Astrocyte (in vitro differentiated cells and primary cell): ENCODE measurements at regions not wholly inside any gene's neighbourhood (a gene's known extent, or its start where the extent isn't known, plus 50 kb on each side); places are given as distances from the start of the nearest gene placed in this dataset.
"Not testable (repeated sequence)": the region's sequence is repeated elsewhere in the genome, so short reads cannot be mapped to it uniquely, and the experiment has no call there.

Source experiments
- DNase-seq: peaks from one replicate; pipeline ENCODE4 v3.0.0-alpha.2; 2010; ENCODE audit warnings: low read depth
- FAIRE-seq: peaks from 2 replicates; lab custom pipeline; 2011; peaks lifted over from hg19 to GRCh38; lab: Jason Lieb, UNC
- H2AFZ ChIP-seq: 2 replicates; pipeline ENCODE4 v1.6.0; 2012; ENCODE audit warnings: low read depth, low read length, inconsistent platforms
- H3K27ac ChIP-seq: 2 replicates; pipeline ENCODE4 v1.5.1; 2011; ENCODE audit warnings: low read depth, low read length, inconsistent platforms
- H3K27me3 ChIP-seq: 2 replicates; pipeline ENCODE4 v1.6.0; 2011; ENCODE audit warnings: low read length, inconsistent platforms; ENCODE audit not compliant: insufficient read depth
- H3K36me3 ChIP-seq: 2 replicates; pipeline ENCODE4 v1.5.1; 2011; ENCODE audit warnings: low read length, inconsistent platforms; ENCODE audit not compliant: insufficient read depth
- H3K4me1 ChIP-seq: 2 replicates; pipeline ENCODE4 v1.5.1; 2011; ENCODE audit warnings: low read length, inconsistent platforms; ENCODE audit not compliant: insufficient read depth
- H3K4me2 ChIP-seq: 2 replicates; pipeline ENCODE4 v1.6.0; 2012; ENCODE audit warnings: low read length, inconsistent platforms
- H3K4me3 ChIP-seq: 2 replicates; pipeline ENCODE4 v1.5.1; 2011; ENCODE audit warnings: low read depth, mild to moderate bottlenecking, low read length, inconsistent platforms; ENCODE audit not compliant: insufficient read depth
- H3K79me2 ChIP-seq: 2 replicates; pipeline ENCODE4 v1.6.0; 2012; ENCODE audit warnings: mild to moderate bottlenecking, low read length, inconsistent platforms; ENCODE audit not compliant: insufficient read depth
- H3K9ac ChIP-seq: 2 replicates; pipeline ENCODE4 v1.6.0; 2012; ENCODE audit warnings: mild to moderate bottlenecking, low read length, inconsistent platforms
- H3K9me3 ChIP-seq: 2 replicates; pipeline ENCODE4 v1.5.1; 2012; ENCODE audit warnings: low read depth, mild to moderate bottlenecking, low read length, inconsistent platforms; ENCODE audit not compliant: insufficient read depth
- H4K20me1 ChIP-seq: 2 replicates; pipeline ENCODE4 v1.6.0; 2012; ENCODE audit warnings: low read length, inconsistent platforms; ENCODE audit not compliant: insufficient read depth
- H3K27ac Mint-ChIP-seq: one replicate; pipeline ENCODE4 v1.8.0; 2021; ENCODE audit warnings: mild to moderate bottlenecking, mixed read lengths; ENCODE audit not compliant: unreplicated experiment
- H3K27me3 Mint-ChIP-seq: one replicate; pipeline ENCODE4 v1.8.0; 2021; ENCODE audit warnings: low read depth, mixed read lengths; ENCODE audit not compliant: unreplicated experiment
- H3K36me3 Mint-ChIP-seq: one replicate; pipeline ENCODE4 v1.8.0; 2021; ENCODE audit warnings: low read depth, mixed read lengths; ENCODE audit not compliant: unreplicated experiment
- H3K4me1 Mint-ChIP-seq: one replicate; pipeline ENCODE4 v1.8.0; 2021; ENCODE audit warnings: low read depth, mixed read lengths; ENCODE audit not compliant: unreplicated experiment
- H3K4me3 Mint-ChIP-seq: one replicate; pipeline ENCODE4 v1.8.0; 2021; ENCODE audit warnings: mild to moderate bottlenecking, moderate library complexity, mixed read lengths; ENCODE audit not compliant: unreplicated experiment
- H3K9me3 Mint-ChIP-seq: one replicate; pipeline ENCODE4 v1.8.0; 2021; ENCODE audit warnings: mild to moderate bottlenecking, mixed read lengths; ENCODE audit not compliant: unreplicated experiment
- EZH2 ChIP-seq: IDR thresholded peaks from 2 replicates; pipeline ENCODE4 v1.6.1; 2012; ENCODE audit warnings: mild to moderate bottlenecking, low read length, inconsistent platforms; ENCODE audit not compliant: insufficient read depth
- TF ChIP-seq, protein P1 (sequence below): IDR thresholded peaks from 2 replicates; pipeline ENCODE4 v1.5.1; 2011; ENCODE audit warnings: low read depth, mild to moderate bottlenecking, inconsistent platforms, low read length, moderate library complexity; ENCODE audit not compliant: insufficient read depth

DNA sequence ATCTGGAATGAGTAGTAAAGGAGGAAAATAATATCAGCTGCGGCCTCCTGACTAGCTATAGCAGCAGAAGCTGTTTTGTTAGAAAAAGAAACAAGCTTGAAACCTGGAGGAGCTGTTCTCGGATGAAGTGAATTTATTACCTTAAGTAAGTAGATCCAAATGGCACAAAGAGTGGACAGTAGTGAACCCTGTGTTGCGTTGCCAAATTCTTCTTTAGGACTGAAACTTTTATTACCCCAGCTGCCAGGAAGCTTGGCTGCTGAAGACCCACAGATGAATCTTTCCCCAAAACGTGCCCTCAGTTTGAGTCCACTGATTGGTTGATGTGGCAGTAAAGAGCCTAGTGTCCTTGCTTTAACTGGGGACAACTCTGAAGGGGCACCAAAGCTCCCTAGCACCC lies 366.8 kb upstream of the GBE1 start:
- no peak for TF ChIP-seq EZH2
- TF ChIP-seq, protein P1, sequence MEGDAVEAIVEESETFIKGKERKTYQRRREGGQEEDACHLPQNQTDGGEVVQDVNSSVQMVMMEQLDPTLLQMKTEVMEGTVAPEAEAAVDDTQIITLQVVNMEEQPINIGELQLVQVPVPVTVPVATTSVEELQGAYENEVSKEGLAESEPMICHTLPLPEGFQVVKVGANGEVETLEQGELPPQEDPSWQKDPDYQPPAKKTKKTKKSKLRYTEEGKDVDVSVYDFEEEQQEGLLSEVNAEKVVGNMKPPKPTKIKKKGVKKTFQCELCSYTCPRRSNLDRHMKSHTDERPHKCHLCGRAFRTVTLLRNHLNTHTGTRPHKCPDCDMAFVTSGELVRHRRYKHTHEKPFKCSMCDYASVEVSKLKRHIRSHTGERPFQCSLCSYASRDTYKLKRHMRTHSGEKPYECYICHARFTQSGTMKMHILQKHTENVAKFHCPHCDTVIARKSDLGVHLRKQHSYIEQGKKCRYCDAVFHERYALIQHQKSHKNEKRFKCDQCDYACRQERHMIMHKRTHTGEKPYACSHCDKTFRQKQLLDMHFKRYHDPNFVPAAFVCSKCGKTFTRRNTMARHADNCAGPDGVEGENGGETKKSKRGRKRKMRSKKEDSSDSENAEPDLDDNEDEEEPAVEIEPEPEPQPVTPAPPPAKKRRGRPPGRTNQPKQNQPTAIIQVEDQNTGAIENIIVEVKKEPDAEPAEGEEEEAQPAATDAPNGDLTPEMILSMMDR, result no peak
- Histone ChIP-seq H3K79me2 (no peaks in the 10 kb centered on the region), H3K36me3 (no peaks in the 10 kb centered on the region), H3K9me3 (no peaks in the 10 kb centered on the region), H3K4me2 (no peak overlapping the region), H2AFZ (no peak overlapping the region), H3K27ac (no peak overlapping the region), H4K20me1 (no peaks in the 10 kb centered on the region), H3K27me3 (no peaks in the 10 kb centered on the region), H3K4me1 (no peaks in the 10 kb centered on the region), H3K4me3 (no peak overlapping the region), H3K9ac (no peak overlapping the region)
- Mint-ChIP-seq H3K4me1 (peaks cover 2% of the 10 kb centered on the region), H3K9me3 (no peaks in the 10 kb centered on the region), H3K27ac (no peak overlapping the region), H3K4me3 (no peak overlapping the region), H3K27me3 (no peaks in the 10 kb centered on the region), H3K36me3 (no peaks in the 10 kb centered on the region)
- FAIRE-seq, result no peak
- DNase-seq, result no peak

DNA sequence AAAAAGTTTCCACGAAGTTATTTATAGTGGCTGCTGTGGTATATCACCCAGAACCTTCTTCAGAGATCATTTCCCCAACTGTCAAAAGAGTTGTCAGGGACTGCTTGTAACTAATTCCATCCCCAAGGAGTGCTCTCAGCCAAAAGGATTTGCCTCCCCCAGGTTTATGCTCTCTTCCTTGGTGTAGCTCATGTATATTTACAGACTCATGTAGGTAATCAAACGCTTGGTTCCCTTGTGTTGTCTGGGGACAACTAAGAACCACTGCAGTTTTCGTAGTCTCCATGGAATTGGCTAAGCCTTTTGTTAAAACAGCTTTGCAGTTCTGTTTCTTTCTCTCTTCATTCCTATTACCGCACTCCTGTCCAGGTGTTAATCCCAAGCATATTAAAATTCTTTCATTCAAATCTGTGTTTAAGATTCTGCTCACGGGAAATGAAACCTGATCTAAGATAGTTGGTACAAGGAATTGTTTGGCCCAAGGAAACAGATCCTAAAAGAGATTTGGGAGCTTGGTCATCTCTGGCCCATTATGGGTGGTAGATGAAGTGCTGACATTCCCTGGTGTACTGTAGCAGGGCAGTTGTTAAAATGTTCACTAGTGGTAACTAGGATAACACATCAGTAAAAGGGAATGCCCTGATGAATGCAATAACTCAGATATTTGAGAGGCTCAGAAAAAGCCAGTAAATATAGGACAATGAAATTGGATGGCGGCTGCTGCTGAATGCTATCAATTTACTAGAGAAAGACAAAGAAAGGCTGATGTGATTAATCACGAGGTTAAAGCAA lies 361.3 kb upstream of the GBE1 start:
- H3K9ac ChIP-seq, result no peak overlapping the region
- no peak overlapping the region for H3K27ac ChIP-seq
- DNase-seq, result no peak
- TF ChIP-seq EZH2, result no peak
- TF ChIP-seq, protein P1, result no peak
- no peaks in the 10 kb centered on the region for H3K27me3 ChIP-seq
- no peaks in the 10 kb centered on the region for H4K20me1 ChIP-seq
- H3K4me3 ChIP-seq, result no peak overlapping the region
- no peaks in the 10 kb centered on the region for H3K4me1 ChIP-seq
- Mint-ChIP-seq H3K9me3 (no peaks in the 10 kb centered on the region), H3K27ac (no peak overlapping the region), H3K36me3 (no peaks in the 10 kb centered on the region), H3K4me3 (no peak overlapping the region), H3K4me1 (no peaks in the 10 kb centered on the region), H3K27me3 (no peaks in the 10 kb centered on the region)
- no peak for FAIRE-seq
- no peak overlapping the region for H2AFZ ChIP-seq
- H3K9me3 ChIP-seq, result no peaks in the 10 kb centered on the region
- H3K79me2 ChIP-seq, result no peaks in the 10 kb centered on the region
- H3K36me3 ChIP-seq, result no peaks in the 10 kb centered on the region
- H3K4me2 ChIP-seq, result no peak overlapping the region

DNA sequence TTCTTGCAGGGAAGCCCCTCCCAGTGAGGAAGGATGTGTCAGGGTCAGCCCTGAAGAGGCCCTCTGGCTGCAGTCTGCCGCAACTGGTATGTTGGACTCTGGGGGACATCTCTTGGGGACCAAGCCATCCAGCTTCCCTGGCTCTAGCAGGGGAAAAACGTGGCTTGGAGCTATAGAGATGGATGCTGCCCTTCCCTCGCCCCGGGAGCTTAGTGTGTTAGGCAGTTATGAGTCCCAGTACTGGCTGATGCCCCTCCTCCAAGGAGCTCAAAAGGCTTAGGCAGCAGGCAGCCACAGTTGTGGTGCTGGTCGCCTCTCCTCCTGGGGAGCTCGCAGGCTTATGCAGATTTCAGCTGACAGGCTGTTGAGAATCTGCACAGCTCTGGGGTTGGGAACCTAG lies 353.1 kb upstream of the GBE1 start:
- no peak overlapping the region for H3K4me3 ChIP-seq
- no peak for FAIRE-seq
- H3K9ac ChIP-seq, result no peak overlapping the region
- Mint-ChIP-seq H3K27ac (no peak overlapping the region), H3K27me3 (no peaks in the 10 kb centered on the region), H3K4me1 (no peaks in the 10 kb centered on the region), H3K36me3 (no peaks in the 10 kb centered on the region), H3K9me3 (peaks cover 22% of the 10 kb centered on the region), H3K4me3 (no peak overlapping the region)
- H3K4me2 ChIP-seq, result no peak overlapping the region
- H3K9me3 ChIP-seq, result no peaks in the 10 kb centered on the region
- no peaks in the 10 kb centered on the region for H4K20me1 ChIP-seq
- H3K27ac ChIP-seq, result no peak overlapping the region
- H3K79me2 ChIP-seq, result no peaks in the 10 kb centered on the region
- DNase-seq, result no peak
- H3K27me3 ChIP-seq, result no peaks in the 10 kb centered on the region
- no peak for TF ChIP-seq EZH2
- TF ChIP-seq, protein P1, result no peak
- H3K4me1 ChIP-seq, result no peaks in the 10 kb centered on the region
- H2AFZ ChIP-seq, result no peak overlapping the region
- H3K36me3 ChIP-seq, result no peaks in the 10 kb centered on the region

DNA sequence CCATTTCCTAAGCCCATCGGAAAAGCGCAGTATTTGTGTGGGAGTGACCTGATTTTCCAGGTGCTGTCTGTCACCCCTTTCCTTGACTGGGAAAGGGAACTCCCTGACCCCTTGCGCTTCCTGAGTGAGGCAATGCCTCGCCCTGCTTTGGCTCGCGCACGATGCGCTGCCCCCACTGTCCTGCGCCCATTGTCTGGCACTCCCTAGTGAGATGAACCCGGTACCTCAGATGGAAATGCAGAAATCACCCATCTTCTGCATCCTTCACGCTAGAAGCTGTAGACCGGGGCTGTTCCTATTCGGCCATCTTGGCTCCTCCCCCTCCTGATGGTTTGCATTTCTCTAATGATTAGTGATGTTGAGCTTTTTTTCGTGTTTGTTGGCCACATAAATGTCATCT lies 349.3 kb upstream of the GBE1 start:
- not testable (repeated sequence) for H3K4me3 Mint-ChIP-seq, FAIRE-seq, H3K36me3 ChIP-seq, H3K9me3 ChIP-seq, H3K36me3 Mint-ChIP-seq, H3K4me2 ChIP-seq, H3K27me3 ChIP-seq, DNase-seq, H3K4me3 ChIP-seq, H4K20me1 ChIP-seq, H3K27ac ChIP-seq, H3K27ac Mint-ChIP-seq, H3K4me1 ChIP-seq, H2AFZ ChIP-seq, H3K9ac ChIP-seq, H3K4me1 Mint-ChIP-seq, H3K79me2 ChIP-seq, H3K27me3 Mint-ChIP-seq
- peaks cover 20% of the 10 kb centered on the region for H3K9me3 Mint-ChIP-seq
